GM21515 (cell line): ENCODE measurements at regions not wholly inside any gene's neighbourhood (a gene's known extent, or its start where the extent isn't known, plus 50 kb on each side); places are given as distances from the start of the nearest gene placed in this dataset.
"Not testable (repeated sequence)": the region's sequence is repeated elsewhere in the genome, so short reads cannot be mapped to it uniquely, and the experiment has no call there.

ENCODE experiments used
- ATAC-seq: cut with Tn5 transposase; IDR thresholded peaks from one replicate; pipeline ENCODE4 v1.9.1; 2021; ENCODE audit not compliant: unreplicated experiment

- no peak for ATAC-seq
These were observed 68.7 kb downstream of the VSIG4 start for GRCh38 chrX:65971151-65971550.

GRCh38 chrX:65967159-65967558 lies 72.7 kb downstream of the VSIG4 start:
- not testable (repeated sequence) for ATAC-seq

- no peak for ATAC-seq
These were observed 78.2 kb downstream of the VSIG4 start for GRCh38 chrX:65961714-65962113.

- no peak for ATAC-seq
These were observed 91.8 kb downstream of the VSIG4 start for GRCh38 chrX:65948103-65948502.

GRCh38 chrX:65941775-65942174 lies 98.1 kb downstream of the VSIG4 start:
- ATAC-seq, result no peak

GRCh38 chrX:65933085-65933589 lies 106.7 kb downstream of the VSIG4 start:
- no peak for ATAC-seq

GRCh38 chrX:65932173-65933084 lies 107.5 kb downstream of the VSIG4 start:
- no peak for ATAC-seq

GRCh38 chrX:65928522-65928921 lies 111.4 kb downstream of the VSIG4 start:
- ATAC-seq, result no peak

- not testable (repeated sequence) for ATAC-seq
These were observed 112.5 kb downstream of the VSIG4 start for GRCh38 chrX:65927386-65927785.

- no peak for ATAC-seq
These were observed 113.5 kb downstream of the VSIG4 start for GRCh38 chrX:65926095-65927019.

- ATAC-seq, result no peak
These were observed 114.3 kb downstream of the VSIG4 start for GRCh38 chrX:65925592-65925991.

GRCh38 chrX:65925005-65925404 lies 114.9 kb downstream of the VSIG4 start:
- no peak for ATAC-seq

- no peak for ATAC-seq
These were observed 118.5 kb downstream of the VSIG4 start for GRCh38 chrX:65921363-65921762.

GRCh38 chrX:65920620-65921019 lies 119.3 kb downstream of the VSIG4 start:
- ATAC-seq, result no peak

- ATAC-seq, result no peak
These were observed 129.0 kb downstream of the VSIG4 start for GRCh38 chrX:65910899-65911298.

- no peak for ATAC-seq
These were observed 136.1 kb downstream of the VSIG4 start for GRCh38 chrX:65903750-65904149.

- ATAC-seq, result no peak
These were observed 137.9 kb downstream of the VSIG4 start for GRCh38 chrX:65902011-65902410.

- ATAC-seq, result no peak
These were observed 138.7 kb downstream of the VSIG4 start for GRCh38 chrX:65900850-65901844.

GRCh38 chrX:65894133-65894532 lies 145.7 kb downstream of the VSIG4 start:
- ATAC-seq, result no peak

GRCh38 chrX:65891817-65892216 lies 148.1 kb downstream of the VSIG4 start:
- not testable (repeated sequence) for ATAC-seq
